ENCODE measurements at regions not wholly inside any gene's neighbourhood (a gene's known extent, or its start where the extent isn't known, plus 50 kb on each side); places are given as distances from the start of the nearest gene placed in this dataset.

GRCh38 chr4:125482822-125483221 lies 168.1 kb downstream of the FAT4 start:
- Histone ChIP-seq H3K79me2 (ENCODE audit: control insufficient read depth, low read length) (no peaks in the 10 kb centered on the region), H3K9me2 (replicated peaks; ENCODE audit: control insufficient read depth, low read length) (no peaks in the 10 kb centered on the region), H3K27ac (ENCODE audit: low read depth, low read length) (no peak overlapping the region), H3K4me1 (ENCODE audit: control insufficient read depth, low read length) (no peaks in the 10 kb centered on the region), H4K20me1 (ENCODE audit: control insufficient read depth, insufficient read depth, low read depth, low read length) (no peaks in the 10 kb centered on the region), H3K4me3 (ENCODE audit: low read length) (no peak overlapping the region), H3K36me3 (ENCODE audit: control insufficient read depth, low read length) (no peaks in the 10 kb centered on the region), H3K4me2 (ENCODE audit: low read length) (no peak overlapping the region), H3K27me3 (ENCODE audit: control insufficient read depth, low read length) (no peaks in the 10 kb centered on the region), H3F3A (ENCODE audit: control insufficient read depth, insufficient read depth) (no peaks in the 10 kb centered on the region), H3K9me3 (ENCODE audit: control insufficient read depth, insufficient read depth, low read length) (no peaks in the 10 kb centered on the region)
- TF ChIP-seq CTCF (IDR thresholded peaks at IDR 0.05; ENCODE audit: low read depth, low read length, poor library complexity, severe bottlenecking) = no peak
- no peak for TF ChIP-seq EZH2phosphoT487 (IDR thresholded peaks at IDR 0.05; ENCODE audit: borderline replicate concordance, low read length)

GRCh38 chr4:125483278-125483677 lies 168.5 kb downstream of the FAT4 start:
- Histone ChIP-seq H3F3A (ENCODE audit: control insufficient read depth, insufficient read depth) (no peaks in the 10 kb centered on the region), H3K36me3 (ENCODE audit: control insufficient read depth, low read length) (no peaks in the 10 kb centered on the region), H3K4me3 (ENCODE audit: low read length) (no peak overlapping the region), H3K4me1 (ENCODE audit: control insufficient read depth, low read length) (no peaks in the 10 kb centered on the region), H4K20me1 (ENCODE audit: control insufficient read depth, insufficient read depth, low read depth, low read length) (no peaks in the 10 kb centered on the region), H3K9me3 (ENCODE audit: control insufficient read depth, insufficient read depth, low read length) (no peaks in the 10 kb centered on the region), H3K79me2 (ENCODE audit: control insufficient read depth, low read length) (no peaks in the 10 kb centered on the region), H3K9me2 (replicated peaks; ENCODE audit: control insufficient read depth, low read length) (no peaks in the 10 kb centered on the region), H3K4me2 (ENCODE audit: low read length) (no peak overlapping the region), H3K27ac (ENCODE audit: low read depth, low read length) (no peak overlapping the region), H3K27me3 (ENCODE audit: control insufficient read depth, low read length) (no peaks in the 10 kb centered on the region)
- TF ChIP-seq EZH2phosphoT487 (IDR thresholded peaks at IDR 0.05; ENCODE audit: borderline replicate concordance, low read length) = no peak
- no peak for TF ChIP-seq CTCF (IDR thresholded peaks at IDR 0.05; ENCODE audit: low read depth, low read length, poor library complexity, severe bottlenecking)

GRCh38 chr4:125484912-125485311 lies 170.2 kb downstream of the FAT4 start:
- H3K36me3 ChIP-seq (ENCODE audit: control insufficient read depth, low read length) = no peaks in the 10 kb centered on the region
- no peaks in the 10 kb centered on the region for H3K9me3 ChIP-seq (ENCODE audit: control insufficient read depth, insufficient read depth, low read length)
- H3K27me3 ChIP-seq (ENCODE audit: control insufficient read depth, low read length) = no peaks in the 10 kb centered on the region
- no peaks in the 10 kb centered on the region for H3K79me2 ChIP-seq (ENCODE audit: control insufficient read depth, low read length)
- no peak for TF ChIP-seq CTCF (IDR thresholded peaks at IDR 0.05; ENCODE audit: low read depth, low read length, poor library complexity, severe bottlenecking)
- no peak for TF ChIP-seq EZH2phosphoT487 (IDR thresholded peaks at IDR 0.05; ENCODE audit: borderline replicate concordance, low read length)
- H4K20me1 ChIP-seq (ENCODE audit: control insufficient read depth, insufficient read depth, low read depth, low read length) = no peaks in the 10 kb centered on the region
- H3F3A ChIP-seq (ENCODE audit: control insufficient read depth, insufficient read depth) = no peaks in the 10 kb centered on the region
- no peak overlapping the region for H3K4me2 ChIP-seq (ENCODE audit: low read length)
- no peak overlapping the region for H3K27ac ChIP-seq (ENCODE audit: low read depth, low read length)
- H3K4me3 ChIP-seq (ENCODE audit: low read length) = no peak overlapping the region
- no peaks in the 10 kb centered on the region for H3K4me1 ChIP-seq (ENCODE audit: control insufficient read depth, low read length)
- no peaks in the 10 kb centered on the region for H3K9me2 ChIP-seq (replicated peaks; ENCODE audit: control insufficient read depth, low read length)

- no peaks in the 10 kb centered on the region for H3K27me3 ChIP-seq (ENCODE audit: control insufficient read depth, low read length)
- no peak overlapping the region for H3K4me2 ChIP-seq (ENCODE audit: low read length)
- no peaks in the 10 kb centered on the region for H4K20me1 ChIP-seq (ENCODE audit: control insufficient read depth, insufficient read depth, low read depth, low read length)
- no peaks in the 10 kb centered on the region for H3K9me2 ChIP-seq (replicated peaks; ENCODE audit: control insufficient read depth, low read length)
- H3K4me1 ChIP-seq (ENCODE audit: control insufficient read depth, low read length) = no peaks in the 10 kb centered on the region
- no peak overlapping the region for H3K27ac ChIP-seq (ENCODE audit: low read depth, low read length)
- H3K9me3 ChIP-seq (ENCODE audit: control insufficient read depth, insufficient read depth, low read length) = no peaks in the 10 kb centered on the region
- H3K4me3 ChIP-seq (ENCODE audit: low read length) = no peak overlapping the region
- no peaks in the 10 kb centered on the region for H3K79me2 ChIP-seq (ENCODE audit: control insufficient read depth, low read length)
- H3K36me3 ChIP-seq (ENCODE audit: control insufficient read depth, low read length) = no peaks in the 10 kb centered on the region
- no peaks in the 10 kb centered on the region for H3F3A ChIP-seq (ENCODE audit: control insufficient read depth, insufficient read depth)
- no peak for TF ChIP-seq EZH2phosphoT487 (IDR thresholded peaks at IDR 0.05; ENCODE audit: borderline replicate concordance, low read length)
- no peak for TF ChIP-seq CTCF (IDR thresholded peaks at IDR 0.05; ENCODE audit: low read depth, low read length, poor library complexity, severe bottlenecking)
These were observed 171.6 kb downstream of the FAT4 start for GRCh38 chr4:125486351-125486750.
